Urinary bladder (tissue), 3 donors: ENCODE measurements at regions not wholly inside any gene's neighbourhood (a gene's known extent, or its start where the extent isn't known, plus 50 kb on each side); places are given as distances from the start of the nearest gene placed in this dataset.
"Not testable (repeated sequence)": the region's sequence is repeated elsewhere in the genome, so short reads cannot be mapped to it uniquely, and the experiment has no call there.

Experiments used
- DNase-seq: peaks from one replicate; pipeline ENCODE4 v3.0.0-alpha.2; 2015; ENCODE audit errors: extremely low spot score
- H3K27ac ChIP-seq: one replicate; pipeline ENCODE4 v1.5.1; 2013; ENCODE audit warnings: low read depth, mild to moderate bottlenecking, moderate library complexity
- H3K36me3 ChIP-seq: one replicate; pipeline ENCODE4 v1.6.1; 2013; ENCODE audit warnings: mild to moderate bottlenecking, moderate library complexity; ENCODE audit not compliant: insufficient read depth
- H3K4me1 ChIP-seq: one replicate; pipeline ENCODE4 v1.6.1; 2013; ENCODE audit warnings: mild to moderate bottlenecking, moderate library complexity; ENCODE audit not compliant: insufficient read depth
- H3K4me3 ChIP-seq: one replicate; pipeline ENCODE4 v1.5.1; 2013; ENCODE audit warnings: low read depth, low read length
- WGBS: extraction: QIAGEN DNeasy Blood & Tissue Kit; methylation state at CpG from one replicate; pipeline ENCODE4 v1.1.7; 2013; 5-methylcytosine and 5-hydroxymethylcytosine counted together
- donor health status: healthy with polysubstance abuse.
- donor health status: healthy.

DNA sequence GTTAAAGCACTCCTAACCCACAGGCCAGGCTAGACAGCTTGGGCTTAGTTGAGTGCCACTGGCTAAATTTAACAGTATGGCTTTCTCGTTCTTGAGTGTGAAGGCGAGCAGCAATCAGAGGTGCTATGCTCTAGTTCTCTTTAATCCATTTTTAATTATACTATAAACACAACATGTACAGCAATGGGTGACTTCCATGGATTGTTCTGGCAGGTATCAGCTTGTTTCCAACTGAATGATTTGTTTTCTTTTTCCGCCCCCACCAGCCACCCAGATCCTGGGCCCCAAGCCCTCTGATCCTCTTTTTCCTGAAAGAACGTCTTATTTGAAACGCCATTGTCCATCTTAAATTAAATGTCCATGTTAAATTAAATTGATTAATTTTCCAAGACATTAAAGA lies 244.8 kb downstream of the IKZF2 start:
- WGBS = 81% methylated on average over 5 of the region's 5 CpGs
- H3K27ac ChIP-seq = no peak overlapping the region
- no peaks in the 10 kb centered on the region for H3K36me3 ChIP-seq
- no peak for DNase-seq
- H3K4me3 ChIP-seq = no peak overlapping the region
- H3K4me1 ChIP-seq = no peaks in the 10 kb centered on the region

DNA sequence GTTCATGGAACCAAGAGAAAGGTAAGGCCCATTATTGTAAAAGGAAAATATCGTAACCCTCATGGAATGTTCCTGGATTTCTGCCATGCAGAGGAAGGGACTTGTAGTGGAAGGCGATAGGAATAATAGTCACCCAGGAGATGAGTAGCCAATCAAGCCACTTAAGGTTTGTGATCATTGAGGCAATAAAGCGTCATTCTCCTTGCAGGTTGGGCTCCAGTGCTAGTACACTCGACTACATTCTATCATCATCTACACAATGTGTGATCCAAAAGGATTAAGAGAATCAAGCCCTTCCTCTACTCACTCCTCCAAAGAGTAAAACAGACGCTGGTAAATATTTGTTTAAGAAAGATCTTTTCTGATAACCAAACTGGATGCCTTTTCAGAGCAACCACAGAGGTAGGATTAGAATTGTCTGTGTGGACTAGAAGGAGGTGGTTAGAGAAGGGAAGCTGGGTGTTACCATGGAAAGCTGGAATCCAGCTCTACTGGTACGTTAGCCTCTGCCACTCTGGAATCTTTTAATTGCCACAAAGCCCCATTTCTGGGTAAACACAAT lies 245.7 kb downstream of the IKZF2 start:
- no peaks in the 10 kb centered on the region for H3K36me3 ChIP-seq
- DNase-seq = no peak
- no peak overlapping the region for H3K4me3 ChIP-seq
- WGBS = 33% methylated on average over 6 of the region's 6 CpGs
- H3K4me1 ChIP-seq = no peaks in the 10 kb centered on the region
- H3K27ac ChIP-seq = no peak overlapping the region

DNA sequence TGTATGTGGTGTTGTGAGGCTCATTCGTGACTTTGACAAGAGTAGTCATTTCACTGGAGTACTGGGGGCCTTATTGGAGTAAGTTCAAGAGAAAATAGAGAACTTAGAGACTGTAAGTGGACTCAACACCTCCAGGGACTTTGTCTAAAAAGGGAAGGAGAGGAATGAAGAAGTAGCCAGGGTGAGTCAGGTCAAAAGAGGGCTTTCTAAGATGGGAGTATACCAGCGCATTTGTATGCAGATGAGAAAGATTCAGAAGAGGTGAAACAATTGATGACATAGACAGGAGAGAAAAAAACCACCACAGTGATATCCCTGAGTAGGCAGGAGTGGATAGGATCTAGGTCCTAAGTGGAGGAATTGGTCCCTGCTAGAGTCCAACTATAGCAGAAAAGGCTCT lies 246.8 kb downstream of the IKZF2 start:
- H3K4me1 ChIP-seq = no peaks in the 10 kb centered on the region
- H3K4me3 ChIP-seq = no peak overlapping the region
- DNase-seq = no peak
- H3K36me3 ChIP-seq = no peaks in the 10 kb centered on the region
- WGBS = 86% methylated on average over 2 of the region's 2 CpGs
- H3K27ac ChIP-seq = peak overlapping the region; percentile 38

DNA sequence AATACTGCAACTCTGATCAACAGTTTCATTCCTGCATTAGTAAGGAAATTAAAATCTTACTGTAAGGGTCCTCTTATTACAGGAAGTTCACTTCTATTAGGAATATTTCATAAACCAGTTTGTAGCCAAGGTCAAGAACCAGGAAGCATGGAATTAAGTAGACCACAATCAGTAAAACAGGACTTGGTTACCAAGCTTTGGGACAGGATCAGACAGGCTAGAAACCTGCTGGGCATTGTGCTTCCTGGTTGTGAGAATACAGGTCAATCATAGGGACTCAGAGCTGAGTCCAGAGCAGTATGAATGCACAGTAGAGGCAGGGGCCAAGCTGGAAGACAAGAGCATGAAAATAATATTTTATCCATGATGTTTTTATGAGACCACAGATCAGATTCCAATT lies 248.0 kb downstream of the IKZF2 start:
- Histone ChIP-seq H3K27ac (no peak overlapping the region), H3K36me3 (no peaks in the 10 kb centered on the region), H3K4me1 (no peaks in the 10 kb centered on the region), H3K4me3 (no peak overlapping the region)
- no peak for DNase-seq

DNA sequence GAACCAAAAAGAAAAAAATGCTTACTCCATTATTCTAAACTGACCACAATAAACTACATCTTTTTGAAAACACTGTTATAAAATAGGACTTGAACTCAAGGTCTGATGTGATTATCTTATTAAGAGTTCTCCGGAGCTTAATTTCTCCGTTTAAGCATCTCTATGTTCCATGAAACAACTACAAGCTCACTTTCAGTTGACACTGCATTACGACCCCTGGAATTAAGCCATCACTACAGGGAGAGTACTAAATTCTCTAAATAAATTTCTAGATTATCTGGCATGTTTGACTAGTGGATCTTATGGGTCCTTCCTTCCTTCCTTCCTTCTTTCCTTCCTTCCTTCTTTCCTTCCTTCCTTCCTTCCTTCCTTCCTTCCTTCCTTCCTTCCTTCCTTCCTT lies 249.0 kb downstream of the IKZF2 start:
- Histone ChIP-seq H3K4me3 (no peak overlapping the region), H3K27ac (no peak overlapping the region), H3K36me3 (no peaks in the 10 kb centered on the region), H3K4me1 (no peaks in the 10 kb centered on the region)
- DNase-seq = no peak
- 80% methylated on average over 3 of the region's 3 CpGs for WGBS

DNA sequence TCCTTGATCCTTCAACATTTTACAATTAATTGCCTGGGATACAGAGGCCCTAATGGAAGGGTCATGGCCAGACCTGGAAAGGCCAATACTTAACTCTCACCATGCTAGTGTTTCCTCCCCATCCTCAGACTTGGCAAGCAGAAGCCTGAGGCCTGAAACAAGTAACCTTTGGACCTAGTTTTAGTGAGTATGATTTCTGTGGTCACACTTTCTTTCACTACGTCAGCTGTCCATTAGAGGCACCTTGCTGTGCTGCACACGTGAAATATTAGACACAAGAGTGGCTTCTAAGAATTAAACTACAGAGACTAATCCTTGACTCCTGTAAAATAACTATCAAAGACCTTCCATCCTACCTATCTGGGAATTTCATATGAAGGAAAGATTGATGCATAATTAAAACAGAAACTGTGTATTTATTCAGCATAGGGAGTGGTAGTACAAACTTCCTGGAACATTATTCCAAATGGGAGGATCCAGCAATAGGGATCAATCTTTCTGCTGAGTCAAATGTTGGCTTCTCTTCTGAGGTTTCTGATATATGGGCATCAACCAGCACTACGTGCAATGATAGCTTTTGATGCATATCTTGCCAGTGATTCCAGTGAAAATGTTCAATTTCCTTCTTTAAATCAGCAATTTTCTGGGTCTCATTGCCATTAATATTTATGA lies 249.7 kb downstream of the IKZF2 start:
- Histone ChIP-seq H3K4me1 (no peaks in the 10 kb centered on the region), H3K27ac (no peak overlapping the region), H3K4me3 (no peak overlapping the region), H3K36me3 (no peaks in the 10 kb centered on the region)
- WGBS = 77% methylated on average over 3 of the region's 3 CpGs
- DNase-seq = no peak

DNA sequence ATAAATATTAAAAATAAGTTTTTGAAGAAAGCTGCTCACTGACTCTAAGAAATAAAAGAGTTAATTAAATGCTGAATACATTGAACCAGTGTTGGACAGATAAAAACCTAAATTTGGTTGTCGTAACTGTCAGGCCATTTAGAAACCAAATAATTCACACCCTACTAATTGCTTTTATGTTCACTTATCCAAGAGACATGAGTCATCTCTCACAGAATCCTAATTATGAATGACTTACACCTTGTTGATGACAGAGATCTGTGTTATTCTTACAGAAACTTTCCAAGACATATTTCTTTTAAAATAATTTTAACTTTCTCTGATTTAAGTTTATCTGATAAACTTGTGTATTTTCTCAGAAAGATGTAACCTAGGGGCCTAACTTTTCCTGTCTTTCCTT lies 250.7 kb downstream of the IKZF2 start:
- WGBS = 71% methylated on average over 1 of the region's 1 CpG
- no peak overlapping the region for H3K4me3 ChIP-seq
- H3K27ac ChIP-seq = no peak overlapping the region
- no peak for DNase-seq
- H3K4me1 ChIP-seq = no peaks in the 10 kb centered on the region
- H3K36me3 ChIP-seq = no peaks in the 10 kb centered on the region

DNA sequence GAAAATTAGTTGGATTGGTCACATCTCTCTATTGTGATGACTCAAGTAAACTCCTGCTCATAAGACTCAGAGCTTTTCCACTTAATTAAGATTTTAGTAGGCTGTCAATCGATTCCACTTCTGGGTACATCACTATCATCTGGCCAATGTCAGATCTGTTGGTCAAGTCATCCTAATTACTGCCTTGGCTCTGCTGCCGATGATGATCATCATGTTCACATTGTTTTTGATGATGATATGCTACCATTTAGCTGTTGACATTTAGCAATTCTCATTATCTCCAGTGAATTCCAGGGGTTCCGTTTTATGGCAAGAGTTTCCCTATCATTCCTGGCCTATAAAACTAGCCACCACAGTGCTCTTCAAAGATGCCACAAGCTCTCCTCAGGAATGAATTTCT lies 253.4 kb downstream of the IKZF2 start:
- Histone ChIP-seq H3K4me3 (no peak overlapping the region), H3K36me3 (no peaks in the 10 kb centered on the region), H3K4me1 (no peaks in the 10 kb centered on the region), H3K27ac (no peak overlapping the region)
- DNase-seq = no peak
- 83% methylated on average over 3 of the region's 3 CpGs for WGBS

DNA sequence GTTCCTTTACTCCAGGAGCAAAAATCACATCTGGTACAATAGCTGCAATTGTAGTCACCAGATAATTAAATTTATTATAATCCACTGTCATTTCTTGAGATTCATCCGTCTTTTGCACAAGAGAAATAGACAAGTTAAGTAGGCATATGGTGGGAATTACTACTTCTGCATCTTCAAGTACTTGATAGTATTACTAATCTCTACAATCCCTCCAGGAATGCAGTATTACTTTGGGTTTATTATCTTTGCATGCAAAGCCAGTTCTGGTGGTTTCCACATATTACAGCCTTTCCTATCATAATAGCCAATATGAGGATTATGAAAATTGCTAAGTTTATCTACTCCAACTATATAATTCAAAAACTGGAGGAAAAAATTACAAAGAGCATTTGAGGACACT lies 254.1 kb downstream of the IKZF2 start:
- H3K36me3 ChIP-seq = no peaks in the 10 kb centered on the region
- WGBS = 60% methylated on average over 1 of the region's 1 CpG
- no peaks in the 10 kb centered on the region for H3K4me1 ChIP-seq

DNA sequence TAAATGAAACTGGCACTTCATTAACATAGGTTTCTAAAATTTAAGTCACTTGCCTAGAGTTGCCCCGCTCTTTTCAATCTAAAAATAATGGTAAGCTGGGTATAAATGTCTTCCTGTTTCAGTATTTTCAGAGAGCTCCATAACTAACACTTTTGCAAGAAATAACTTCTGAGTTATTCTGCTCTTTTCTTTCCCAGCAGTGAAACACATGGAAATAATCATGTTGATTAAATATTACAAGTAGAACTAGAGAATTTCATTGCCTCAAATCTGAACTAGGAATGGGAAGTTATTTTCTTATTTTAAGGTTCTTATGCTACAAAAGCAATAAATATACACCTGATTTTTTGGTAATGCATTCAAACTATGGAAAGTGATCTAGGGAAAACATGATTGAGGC lies 257.4 kb downstream of the IKZF2 start:
- Histone ChIP-seq H3K36me3 (no peaks in the 10 kb centered on the region), H3K4me3 (no peak overlapping the region), H3K27ac (no peak overlapping the region), H3K4me1 (no peaks in the 10 kb centered on the region)
- no peak for DNase-seq
- WGBS = 90% methylated on average over 1 of the region's 1 CpG

More for the DNA sequence above, 254.1 kb downstream of the IKZF2 start:
- DNase-seq = no peak
- no peak overlapping the region for H3K27ac ChIP-seq
- H3K4me3 ChIP-seq = no peak overlapping the region

DNA sequence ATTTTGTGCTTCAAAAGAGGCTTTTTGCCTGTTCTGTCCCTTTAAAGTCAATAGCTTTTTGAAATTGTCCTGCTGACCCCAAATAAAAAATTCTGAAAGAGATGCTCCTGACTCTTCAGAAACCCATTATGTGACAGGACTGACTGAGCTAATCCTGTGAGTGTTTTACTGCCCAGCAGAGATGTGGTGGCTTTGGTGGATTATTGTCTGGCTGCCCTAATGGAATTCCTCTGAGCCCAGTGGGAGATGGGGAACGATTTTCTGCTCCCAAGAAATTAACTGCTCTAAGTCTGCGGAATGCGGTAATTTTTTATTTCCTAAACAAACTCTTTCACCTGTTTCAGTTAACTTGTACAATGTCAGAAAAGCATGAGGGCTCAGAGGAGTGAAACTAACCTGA lies 258.2 kb downstream of the IKZF2 start:
- H3K4me3 ChIP-seq = no peak overlapping the region
- H3K27ac ChIP-seq = no peak overlapping the region
- 32% methylated on average over 3 of the region's 3 CpGs for WGBS
- no peak for DNase-seq
- no peaks in the 10 kb centered on the region for H3K36me3 ChIP-seq
- no peaks in the 10 kb centered on the region for H3K4me1 ChIP-seq

DNA sequence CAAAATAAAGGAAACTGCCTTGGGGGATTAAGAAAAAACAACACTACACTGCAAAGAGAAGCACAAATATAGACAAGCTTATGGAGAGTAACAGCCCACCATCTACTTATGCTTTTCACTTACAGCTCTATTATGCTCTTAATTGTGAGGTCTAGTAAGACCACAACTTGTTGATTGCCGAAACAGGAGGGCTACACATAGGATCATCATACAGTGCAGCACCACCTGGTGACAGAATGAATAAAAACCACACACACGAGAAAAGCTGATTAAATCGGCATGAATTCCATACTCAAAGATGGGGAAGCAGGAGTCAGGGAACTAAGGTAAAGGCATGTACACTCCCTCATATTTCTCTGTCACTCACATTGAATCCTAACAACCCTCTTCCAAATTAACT lies 259.2 kb downstream of the IKZF2 start:
- DNase-seq = no peak
- H3K27ac ChIP-seq = no peak overlapping the region
- 32% methylated on average over 3 of the region's 3 CpGs for WGBS
- no peaks in the 10 kb centered on the region for H3K36me3 ChIP-seq
- no peaks in the 10 kb centered on the region for H3K4me1 ChIP-seq
- no peak overlapping the region for H3K4me3 ChIP-seq

DNA sequence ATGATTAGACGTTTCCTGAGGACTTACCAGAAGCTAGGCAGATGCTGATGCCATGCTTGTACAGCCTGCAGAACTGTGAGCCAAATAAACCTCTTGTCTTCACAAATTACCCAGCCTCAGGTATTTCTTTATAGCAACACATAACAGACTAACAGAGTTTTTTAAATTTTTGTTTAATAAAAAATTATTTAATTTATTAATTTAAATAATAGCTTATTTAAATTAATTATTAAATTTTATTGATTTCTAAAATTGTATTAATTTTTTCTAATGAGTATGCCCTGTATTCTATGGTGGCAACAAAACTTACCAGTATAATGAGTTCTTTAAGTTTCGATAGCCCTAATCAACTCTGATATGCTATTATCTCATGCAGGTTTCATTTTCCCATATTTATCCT lies 259.8 kb downstream of the IKZF2 start:
- H3K27ac ChIP-seq = no peak overlapping the region
- H3K4me1 ChIP-seq = no peaks in the 10 kb centered on the region
- WGBS = 74% methylated on average over 2 of the region's 2 CpGs
- DNase-seq = no peak
- H3K36me3 ChIP-seq = no peaks in the 10 kb centered on the region
- no peak overlapping the region for H3K4me3 ChIP-seq

DNA sequence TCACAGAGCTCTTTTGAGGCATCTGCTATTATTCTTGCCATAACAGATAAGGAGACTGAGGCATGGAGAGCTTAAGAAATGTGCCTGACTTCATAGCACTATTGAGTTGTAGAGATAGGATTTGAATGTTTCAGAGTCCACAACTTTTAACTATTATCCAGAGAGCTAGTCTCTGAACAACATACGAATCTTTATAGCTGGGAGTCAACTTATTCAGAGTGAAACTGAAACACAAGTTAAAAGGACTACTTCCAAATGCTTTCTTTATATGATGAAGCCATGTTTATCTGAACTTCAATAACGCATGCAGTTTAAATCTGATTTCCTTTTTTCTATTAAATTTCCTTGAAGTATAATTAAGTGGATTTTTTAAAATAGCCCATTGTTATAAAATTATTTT lies 268.8 kb downstream of the IKZF2 start:
- no peak overlapping the region for H3K4me3 ChIP-seq
- no peaks in the 10 kb centered on the region for H3K4me1 ChIP-seq
- WGBS = 64% methylated on average over 2 of the region's 2 CpGs
- no peak overlapping the region for H3K27ac ChIP-seq
- H3K36me3 ChIP-seq = no peaks in the 10 kb centered on the region
- DNase-seq = no peak

DNA sequence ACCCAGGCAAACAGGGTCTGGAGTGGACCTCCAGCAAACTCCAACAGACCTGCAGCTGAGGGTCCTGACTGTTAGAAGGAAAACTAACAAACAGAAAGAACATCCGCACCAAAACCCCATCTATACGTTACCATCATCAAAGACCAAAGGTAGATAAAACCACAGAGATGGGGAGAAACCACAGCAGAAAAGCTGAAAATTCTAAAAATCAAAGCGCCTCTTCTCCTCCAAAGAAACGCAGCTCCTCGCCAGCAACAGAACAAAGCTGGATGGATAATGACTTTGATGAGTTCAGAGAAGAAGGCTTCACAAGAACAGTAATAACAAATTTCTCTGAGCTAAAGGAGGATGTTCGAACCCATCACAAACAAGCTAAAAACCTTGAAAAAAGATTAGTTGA lies 274.9 kb downstream of the IKZF2 start:
- not testable (repeated sequence) for H3K27ac ChIP-seq, H3K36me3 ChIP-seq, H3K4me3 ChIP-seq, DNase-seq, H3K4me1 ChIP-seq
- WGBS = 87% methylated on average over 6 of the region's 6 CpGs
